ENCODE measurements at regions not wholly inside any gene's neighbourhood (a gene's known extent, or its start where the extent isn't known, plus 50 kb on each side); places are given as distances from the start of the nearest gene placed in this dataset.
A peak's percentile ranks its signal among the peaks of the same experiment; 100 is the strongest.

- DNase-seq (ENCODE audit: low read depth) = no peak
- TF ChIP-seq CTCF (conservative IDR thresholded peaks at IDR 0.05; ENCODE audit: control insufficient read depth, insufficient read depth, low read depth, low read length) = no peak
These were observed 331.2 kb upstream of the TBL1XR1 start for GRCh38 chr3:177528306-177529070.

GRCh38 chr3:177529071-177529550, 331.8 kb upstream of the TBL1XR1 start:
- no peak for TF ChIP-seq CTCF (conservative IDR thresholded peaks at IDR 0.05; ENCODE audit: control insufficient read depth, insufficient read depth, low read depth, low read length)
- no peak overlapping the region for H3K4me3 ChIP-seq (ENCODE audit: control insufficient read depth, low read depth, low read length)
- no peak for DNase-seq (ENCODE audit: low read depth)

More at GRCh38 chr3:177528306-177529070, 331.2 kb upstream of the TBL1XR1 start:
- no peak overlapping the region for H3K4me3 ChIP-seq (ENCODE audit: control insufficient read depth, low read depth, low read length)

- DNase-seq (ENCODE audit: low read depth) = peak; percentile 31
- no peak overlapping the region for H3K4me3 ChIP-seq (ENCODE audit: control insufficient read depth, low read depth, low read length)
- TF ChIP-seq CTCF (conservative IDR thresholded peaks at IDR 0.05; ENCODE audit: control insufficient read depth, insufficient read depth, low read depth, low read length) = no peak
These were observed 332.5 kb upstream of the TBL1XR1 start for GRCh38 chr3:177529716-177530335.

- H3K4me3 ChIP-seq (ENCODE audit: control insufficient read depth, low read depth, low read length) = no peak overlapping the region
- DNase-seq (ENCODE audit: low read depth) = no peak
- no peak for TF ChIP-seq CTCF (conservative IDR thresholded peaks at IDR 0.05; ENCODE audit: control insufficient read depth, insufficient read depth, low read depth, low read length)
These were observed 333.6 kb upstream of the TBL1XR1 start for GRCh38 chr3:177530908-177531307.

GRCh38 chr3:177536873-177537272, 339.6 kb upstream of the TBL1XR1 start:
- no peak overlapping the region for H3K4me3 ChIP-seq (ENCODE audit: control insufficient read depth, low read depth, low read length)
- TF ChIP-seq CTCF (conservative IDR thresholded peaks at IDR 0.05; ENCODE audit: control insufficient read depth, insufficient read depth, low read depth, low read length) = no peak
- DNase-seq (ENCODE audit: low read depth) = no peak

GRCh38 chr3:177537612-177538011, 340.3 kb upstream of the TBL1XR1 start:
- no peak for TF ChIP-seq CTCF (conservative IDR thresholded peaks at IDR 0.05; ENCODE audit: control insufficient read depth, insufficient read depth, low read depth, low read length)
- H3K4me3 ChIP-seq (ENCODE audit: control insufficient read depth, low read depth, low read length) = no peak overlapping the region
- no peak for DNase-seq (ENCODE audit: low read depth)
